Muscle layer of colon (tissue), 2 donors: ENCODE measurements at regions not wholly inside any gene's neighbourhood (a gene's known extent, or its start where the extent isn't known, plus 50 kb on each side); places are given as distances from the start of the nearest gene placed in this dataset.

Source experiments
- H3K27ac ChIP-seq: one replicate; pipeline ENCODE4 v1.7.0; 2013; ENCODE audit warnings: low read depth, mild to moderate bottlenecking, low read length, moderate library complexity
- H3K27me3 ChIP-seq, 2 donors: one replicate each; pipeline ENCODE4 v1.7.0; 2013; ENCODE audit warnings: low read length in 2 of 2, mild to moderate bottlenecking in 2 of 2; ENCODE audit not compliant: insufficient read depth in 2 of 2, control insufficient read depth in 1 of 2
- H3K36me3 ChIP-seq: one replicate; pipeline ENCODE4 v1.7.0; 2013; ENCODE audit warnings: mild to moderate bottlenecking, low read length; ENCODE audit not compliant: insufficient read depth
- H3K4me1 ChIP-seq: one replicate; pipeline ENCODE4 v1.7.0; 2013; ENCODE audit warnings: mild to moderate bottlenecking, low read length; ENCODE audit not compliant: insufficient read depth
- H3K4me3 ChIP-seq, 2 donors: one replicate each; pipeline ENCODE4 v1.7.0; 2013; ENCODE audit warnings: low read length in 2 of 2, low read depth in 1 of 2, mild to moderate bottlenecking in 1 of 2, moderate library complexity in 1 of 2
- H3K9ac ChIP-seq: one replicate; pipeline ENCODE4 v1.7.0; 2013; ENCODE audit warnings: low read length
- H3K9me3 ChIP-seq: one replicate; pipeline ENCODE4 v1.7.0; 2013; ENCODE audit warnings: mild to moderate bottlenecking, low read length
- donor health status: abdominal sarcoma.
- donor health status: Adenocarcinoma of cecum.

- no peaks in the 10 kb centered on the region for H3K36me3 ChIP-seq
- no peak overlapping the region for H3K9ac ChIP-seq
- no peaks in the 10 kb centered on the region for H3K27me3 ChIP-seq
- no peak overlapping the region for H3K27ac ChIP-seq
- H3K9me3 ChIP-seq: no peaks in the 10 kb centered on the region
- no peak overlapping the region for H3K4me3 ChIP-seq
- H3K4me1 ChIP-seq: no peaks in the 10 kb centered on the region
These were observed 590.0 kb downstream of the METTL15 start for GRCh38 chr11:28697920-28698827.

GRCh38 chr11:28696591-28696990 is 588.4 kb downstream of the METTL15 start:
- Histone ChIP-seq H3K36me3 (no peaks in the 10 kb centered on the region), H3K9me3 (no peaks in the 10 kb centered on the region), H3K27ac (no peak overlapping the region), H3K9ac (no peak overlapping the region), H3K27me3 (no peaks in the 10 kb centered on the region), H3K4me1 (no peaks in the 10 kb centered on the region), H3K4me3 (no peak overlapping the region)

GRCh38 chr11:28690746-28691145 is 582.6 kb downstream of the METTL15 start:
- Histone ChIP-seq H3K27me3 (no peaks in the 10 kb centered on the region), H3K9me3 (no peaks in the 10 kb centered on the region), H3K27ac (no peak overlapping the region), H3K4me1 (no peaks in the 10 kb centered on the region), H3K4me3 (no peak overlapping the region), H3K9ac (no peak overlapping the region), H3K36me3 (no peaks in the 10 kb centered on the region)

GRCh38 chr11:28684011-28684586 is 575.9 kb downstream of the METTL15 start:
- Histone ChIP-seq H3K27ac (no peak overlapping the region), H3K27me3 (no peaks in the 10 kb centered on the region), H3K4me3 (no peak overlapping the region), H3K9me3 (no peaks in the 10 kb centered on the region), H3K9ac (no peak overlapping the region), H3K36me3 (no peaks in the 10 kb centered on the region), H3K4me1 (no peaks in the 10 kb centered on the region)

- Histone ChIP-seq H3K9me3 (no peaks in the 10 kb centered on the region), H3K27me3 (no peaks in the 10 kb centered on the region), H3K4me3 (no peak overlapping the region), H3K9ac (no peak overlapping the region), H3K27ac (no peak overlapping the region), H3K4me1 (no peaks in the 10 kb centered on the region), H3K36me3 (no peaks in the 10 kb centered on the region)
These were observed 571.7 kb downstream of the METTL15 start for GRCh38 chr11:28679795-28680468.

GRCh38 chr11:28677721-28678120 is 569.5 kb downstream of the METTL15 start:
- H3K27ac ChIP-seq: no peak overlapping the region
- no peaks in the 10 kb centered on the region for H3K36me3 ChIP-seq
- H3K9me3 ChIP-seq: no peaks in the 10 kb centered on the region
- no peak overlapping the region for H3K4me3 ChIP-seq
- no peak overlapping the region for H3K9ac ChIP-seq
- no peaks in the 10 kb centered on the region for H3K27me3 ChIP-seq
- H3K4me1 ChIP-seq: no peaks in the 10 kb centered on the region

- Histone ChIP-seq H3K9me3 (no peaks in the 10 kb centered on the region), H3K4me3 (no peak overlapping the region), H3K36me3 (no peaks in the 10 kb centered on the region), H3K27ac (no peak overlapping the region), H3K9ac (no peak overlapping the region), H3K4me1 (no peaks in the 10 kb centered on the region), H3K27me3 (no peaks in the 10 kb centered on the region)
These were observed 567.0 kb downstream of the METTL15 start for GRCh38 chr11:28675183-28675582.

GRCh38 chr11:28674433-28675103 is 566.4 kb downstream of the METTL15 start:
- no peak overlapping the region for H3K27ac ChIP-seq
- no peaks in the 10 kb centered on the region for H3K9me3 ChIP-seq
- H3K36me3 ChIP-seq: no peaks in the 10 kb centered on the region
- H3K27me3 ChIP-seq: no peaks in the 10 kb centered on the region
- H3K4me3 ChIP-seq: no peak overlapping the region
- no peak overlapping the region for H3K9ac ChIP-seq
- H3K4me1 ChIP-seq: no peaks in the 10 kb centered on the region

- no peaks in the 10 kb centered on the region for H3K4me1 ChIP-seq
- H3K27me3 ChIP-seq: no peaks in the 10 kb centered on the region
- no peak overlapping the region for H3K27ac ChIP-seq
- no peaks in the 10 kb centered on the region for H3K36me3 ChIP-seq
- no peak overlapping the region for H3K9ac ChIP-seq
- H3K9me3 ChIP-seq: no peaks in the 10 kb centered on the region
- no peak overlapping the region for H3K4me3 ChIP-seq
These were observed 565.7 kb downstream of the METTL15 start for GRCh38 chr11:28673691-28674432.

- Histone ChIP-seq H3K9me3 (no peaks in the 10 kb centered on the region), H3K27ac (no peak overlapping the region), H3K4me3 (no peak overlapping the region), H3K9ac (no peak overlapping the region), H3K27me3 (no peaks in the 10 kb centered on the region), H3K4me1 (no peaks in the 10 kb centered on the region), H3K36me3 (no peaks in the 10 kb centered on the region)
These were observed 563.1 kb downstream of the METTL15 start for GRCh38 chr11:28671274-28671673.

- Histone ChIP-seq H3K27ac (no peak overlapping the region), H3K9me3 (no peaks in the 10 kb centered on the region), H3K9ac (no peak overlapping the region), H3K4me1 (no peaks in the 10 kb centered on the region), H3K36me3 (no peaks in the 10 kb centered on the region), H3K4me3 (no peak overlapping the region), H3K27me3 (no peaks in the 10 kb centered on the region)
These were observed 558.4 kb downstream of the METTL15 start for GRCh38 chr11:28666632-28667031.
